Heart left ventricle (tissue), 16 donors: ENCODE measurements at regions not wholly inside any gene's neighbourhood (a gene's known extent, or its start where the extent isn't known, plus 50 kb on each side); places are given as distances from the start of the nearest gene placed in this dataset.

Source experiments
- ATAC-seq, 4 donors: fragments of 200-7000 bp; cut with Tn5 transposase; one replicate each; pipeline ENCODE4 v1.9.1; 2020 to 2022; ENCODE audit warnings: moderate library complexity in 4 of 4, mild to moderate bottlenecking in 3 of 4, moderate number of reproducible peaks in 1 of 4
- DNase-seq, 5 donors: peaks; one replicate each; pipeline ENCODE4 v3.0.0-alpha.2; 2020
- H3K27ac ChIP-seq, 12 donors: fragments of 200-600 bp; sonication (generic) in 4 of 12; one replicate each; pipeline versions ENCODE4 v1.5.0 to v1.8.0; 2016 to 2022; ENCODE audit warnings: mild to moderate bottlenecking in 2 of 12
- H3K27me3 ChIP-seq, 9 donors: fragments of 200-600 bp; sonication (generic) in 2 of 9; one replicate each; pipeline versions ENCODE4 v1.5.1 to v1.8.0; 2016 to 2022; ENCODE audit warnings: mild to moderate bottlenecking in 3 of 9
- H3K36me3 ChIP-seq, 9 donors: fragments of 200-600 bp; sonication (generic) in 2 of 9; one replicate each; pipeline versions ENCODE4 v1.5.0 to v1.8.0; 2018 to 2022; ENCODE audit warnings: mild to moderate bottlenecking in 2 of 9
- H3K4me1 ChIP-seq, 12 donors: fragments of 200-600 bp; sonication (generic) in 4 of 12; one replicate each; pipeline versions ENCODE4 v1.5.0 to v1.8.0; 2016 to 2022; ENCODE audit warnings: mild to moderate bottlenecking in 3 of 12
- H3K4me3 ChIP-seq, 12 donors: fragments of 200-600 bp; sonication (generic) in 4 of 12; one replicate each; pipeline versions ENCODE4 v1.5.0 to v1.8.0; 2017 to 2022; ENCODE audit warnings: mild to moderate bottlenecking in 9 of 12, moderate library complexity in 4 of 12
- H3K9me3 ChIP-seq, 12 donors: fragments of 200-600 bp; sonication (generic) in 4 of 12; one replicate each; pipeline versions ENCODE4 v1.5.0 to v1.8.0; 2016 to 2022; ENCODE audit warnings: mild to moderate bottlenecking in 1 of 12
- CTCF ChIP-seq, 12 donors: fragments of 200-600 bp; sonication (generic) in 4 of 12; IDR thresholded peaks; one replicate each; pipeline versions ENCODE4 v1.5.0 to v1.8.0; 2018 to 2022; ENCODE audit warnings: antibody characterized with exemption in 12 of 12, mild to moderate bottlenecking in 5 of 12
- POLR2A ChIP-seq, 2 donors: fragments of 450-650 bp; IDR thresholded peaks; one replicate each; pipeline ENCODE4 v1.6.1; 2017; ENCODE audit warnings: antibody characterized with exemption in 2 of 2, mild to moderate bottlenecking in 2 of 2, moderate library complexity in 2 of 2
- WGBS, 4 donors: extraction: QIAGEN DNeasy Blood & Tissue Kit in 2 of 4; methylation state at CpG; one replicate each; pipeline versions ENCODE4 v1.1.5 to v1.1.7; 2013 to 2018; 5-methylcytosine and 5-hydroxymethylcytosine counted together
- intact Hi-C, 10 donors: fragments of 100-400 bp; cut with DNase I; formaldehyde crosslinking; loops; one replicate each; pipeline versions ENCODE4 v1.11.1 to v1.14.2; 2022
- donor health status: ischemic (EF 13 %, LVEDD 7.1; RV severe dilation, severe dysfunction).
- donor health status: healthy with polysubstance abuse.
- donor health status: DM: no; HTN: yes; CAD: no.
- donor health status: DM: no; HTN: no; CAD: no.
- donor health status: ischemic (EF 25% LVEDD 6.9; RV normal size, moderate dysfunction).
- donor health status: ischemic (EF 25% LVEDD 5.7; RV mildly dilated, moderate dysfunction).
- donor health status: healthy.
- donor health status: DM: yes; HTN: yes; CAD: no.
- donor health status: ischemic (EF 35%, LVEDD 5.7; RV mildly dilated, moderate dysfunction).
- donor health status: nonischemic (EF 11% LVEDD 7.7; RV severe dilation, severe dysfunction).
- donor health status: DM: yes; HTN: yes; CAD: no.
- donor health status: PGD.
- donor health status: ischemic (EF 29% LVEDD 5.4; RV normal size, mild dysfunction).
- donor health status: nonischemic (EF 23%, LVEDD 6.1; RV moderate dilation, normal function).

GRCh38 chr3:88280326-88280725, 130.6 kb downstream of the C3orf38 start:
- Histone ChIP-seq H3K4me1 (no peaks in the 10 kb centered on the region), H3K36me3 (no peaks in the 10 kb centered on the region), H3K9me3 (no peaks in the 10 kb centered on the region), H3K27ac (no peak overlapping the region), H3K4me3 (no peak overlapping the region), H3K27me3 (no peaks in the 10 kb centered on the region)
- 67 to 85% (median 71%) methylated on average over 3 of the region's 3 CpGs for WGBS, 4 donors
- intact Hi-C loops, result no loop called here
- TF ChIP-seq POLR2A (IDR thresholded peaks at IDR 0.05), result no peak
- ATAC-seq, result no peak
- no peak for DNase-seq

DNA sequence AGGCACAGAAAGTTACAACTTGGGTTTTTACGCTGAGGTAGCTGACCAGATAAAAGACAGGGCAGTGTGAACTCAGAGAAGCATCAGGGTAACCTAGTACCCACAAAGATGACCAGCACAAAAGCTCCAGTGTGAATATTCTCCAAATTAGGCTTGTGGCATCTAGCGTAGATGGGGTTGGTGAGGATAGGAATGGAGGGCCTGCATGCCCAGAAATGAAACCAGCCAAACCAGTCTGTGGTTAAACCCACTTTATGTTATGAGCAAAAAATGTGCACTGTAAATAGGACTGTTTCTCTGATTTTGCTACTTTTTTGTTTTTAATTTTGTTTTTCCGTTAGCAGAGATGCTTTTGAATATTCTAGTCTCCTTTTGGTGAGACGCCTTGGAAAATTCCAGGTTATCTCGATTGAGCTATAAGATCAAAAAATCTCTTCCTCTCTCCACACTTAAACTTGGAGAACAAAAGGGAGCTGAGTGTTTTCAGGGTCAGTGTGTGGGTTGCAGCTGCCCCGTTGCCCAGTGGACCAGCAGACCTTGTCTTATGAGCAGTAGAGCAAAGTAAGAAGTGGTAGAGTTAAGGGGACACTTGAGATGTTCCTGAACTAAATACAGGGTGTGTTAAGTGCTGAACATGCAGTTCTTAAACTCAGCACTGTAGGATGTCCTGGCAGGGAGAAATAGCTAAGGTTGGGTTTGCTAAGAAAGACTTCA, 132.9 kb downstream of the C3orf38 start:
- no peak for DNase-seq
- no peak for ATAC-seq

GRCh38 chr3:88283242-88283592, 133.5 kb downstream of the C3orf38 start:
- ATAC-seq (no peak), DNase-seq (no peak)
- WGBS, 4 donors, result 85 to 91% (median 87%) methylated on average over 4 of the region's 4 CpGs
- H3K36me3 ChIP-seq, result no peaks in the 10 kb centered on the region
- TF ChIP-seq CTCF (IDR thresholded peaks at IDR 0.05) (no peak), POLR2A (IDR thresholded peaks at IDR 0.05) (no peak)
- intact Hi-C loops, result loop anchor here in 1 of 10 donors (2.0 kb wide), 1 partner anchor 48 kb away; no protein-coding TSS in a partner anchor
- H3K9me3 ChIP-seq, result no peaks in the 10 kb centered on the region
- no peaks in the 10 kb centered on the region for H3K27me3 ChIP-seq
- H3K4me3 ChIP-seq, result no peak overlapping the region
- H3K4me1 ChIP-seq, result no peaks in the 10 kb centered on the region
- H3K27ac ChIP-seq, result no peak overlapping the region

More for the DNA sequence above, 132.9 kb downstream of the C3orf38 start:
- WGBS, 4 donors, result 93 to 94% (median 93%) methylated on average over 6 of the region's 6 CpGs
- intact Hi-C loops, result loop anchor here in 1 of 10 donors (2.0 kb wide), 1 partner anchor 48 kb away; no protein-coding TSS in a partner anchor
- TF ChIP-seq CTCF (IDR thresholded peaks at IDR 0.05), result no peak
- TF ChIP-seq POLR2A (IDR thresholded peaks at IDR 0.05), result no peak
- H3K27me3 ChIP-seq, result no peaks in the 10 kb centered on the region
- no peak overlapping the region for H3K27ac ChIP-seq
- no peaks in the 10 kb centered on the region for H3K9me3 ChIP-seq
- no peaks in the 10 kb centered on the region for H3K36me3 ChIP-seq
- H3K4me1 ChIP-seq, result no peaks in the 10 kb centered on the region
- H3K4me3 ChIP-seq, result no peak overlapping the region

- H3K4me3 ChIP-seq, result no peak overlapping the region
- no peak overlapping the region for H3K27ac ChIP-seq
- H3K36me3 ChIP-seq, result no peaks in the 10 kb centered on the region
- DNase-seq (no peak), ATAC-seq (no peak)
- TF ChIP-seq CTCF (IDR thresholded peaks at IDR 0.05), result no peak
- no peak for TF ChIP-seq POLR2A (IDR thresholded peaks at IDR 0.05)
- no peaks in the 10 kb centered on the region for H3K4me1 ChIP-seq
- intact Hi-C loops, result no loop called here
- H3K27me3 ChIP-seq, result no peaks in the 10 kb centered on the region
- peaks cover 0 to 11% (median 2%) of the 10 kb centered on the region in 12 donors for H3K9me3 ChIP-seq
These were observed 141.7 kb downstream of the C3orf38 start for GRCh38 chr3:88291486-88291885.

GRCh38 chr3:88298189-88298588, 148.4 kb downstream of the C3orf38 start:
- no peak for TF ChIP-seq CTCF (IDR thresholded peaks at IDR 0.05)
- no peak for TF ChIP-seq POLR2A (IDR thresholded peaks at IDR 0.05)
- H3K27me3 ChIP-seq, result no peaks in the 10 kb centered on the region
- ATAC-seq, result no peak
- no peaks in the 10 kb centered on the region for H3K4me1 ChIP-seq
- H3K9me3 ChIP-seq, result peaks cover 0 to 11% (median 2%) of the 10 kb centered on the region in 12 donors
- H3K36me3 ChIP-seq, result no peaks in the 10 kb centered on the region
- H3K4me3 ChIP-seq, result no peak overlapping the region
- H3K27ac ChIP-seq, result no peak overlapping the region
- DNase-seq, result no peak
- intact Hi-C loops, result no loop called here
- WGBS, 4 donors, result 52 to 69% (median 61%) methylated on average over 3 of the region's 3 CpGs
